Esophagus squamous epithelium (tissue), 5 donors: ENCODE measurements at regions not wholly inside any gene's neighbourhood (a gene's known extent, or its start where the extent isn't known, plus 50 kb on each side); places are given as distances from the start of the nearest gene placed in this dataset.

Experiments used
- DNase-seq: peaks from one replicate; lab custom pipeline; 2025; lab: John Stamatoyannopoulos, UW
- H3K27ac ChIP-seq, 4 donors: fragments of 200-600 bp; sonication (generic); one replicate each; pipeline ENCODE4 v1.5.1; 2016 to 2019; ENCODE audit warnings: mild to moderate bottlenecking in 1 of 4
- H3K27me3 ChIP-seq, 4 donors: fragments of 200-600 bp; sonication (generic); 1 replicate in 3 of 4; 2 replicates in 1 of 4; pipeline versions ENCODE4 v1.5.1 to v1.6.0; 2017 to 2021; ENCODE audit warnings: antibody characterized with exemption in 1 of 4
- H3K36me3 ChIP-seq, 3 donors: fragments of 200-600 bp; sonication (generic); one replicate each; pipeline ENCODE4 v1.5.1; 2016 to 2019
- H3K4me1 ChIP-seq, 3 donors: fragments of 200-600 bp; sonication (generic); one replicate each; pipeline ENCODE4 v1.5.1; 2017 to 2019
- H3K4me3 ChIP-seq, 4 donors: fragments of 200-600 bp; sonication (generic); 1 replicate in 3 of 4; 2 replicates in 1 of 4; pipeline ENCODE4 v1.5.1; 2016 to 2019; ENCODE audit warnings: mild to moderate bottlenecking in 2 of 4, moderate library complexity in 1 of 4
- H3K9me3 ChIP-seq, 3 donors: fragments of 200-600 bp; sonication (generic); one replicate each; pipeline ENCODE4 v1.5.1; 2016 to 2019
- POLR2A ChIP-seq, 4 donors: fragments of 450-650 bp; IDR thresholded peaks; one replicate each; pipeline ENCODE4 v1.6.1; 2017; ENCODE audit warnings: antibody characterized with exemption in 4 of 4, mild to moderate bottlenecking in 4 of 4, moderate library complexity in 3 of 4
- WGBS, 2 donors: methylation state at CpG; one replicate each; pipeline ENCODE4 v1.1.5; 2018; 5-methylcytosine and 5-hydroxymethylcytosine counted together
- intact Hi-C: fragments of 100-400 bp; cut with DNase I; formaldehyde crosslinking; loops from one replicate; pipeline ENCODE4 v1.15.0; 2022
- TF ChIP-seq, protein P1 (sequence below), 6 experiments: fragments of 450-650 bp in 4 of 6; fragments of 200-600 bp in 2 of 6; sonication (generic) in 2 of 6; IDR thresholded peaks; one replicate each; pipeline ENCODE4 v1.5.1; 2016 to 2019; ENCODE audit warnings: antibody characterized with exemption in 6 of 6, mild to moderate bottlenecking in 4 of 6, moderate library complexity in 4 of 6
- donor health status: DM: yes; HTN: yes; CAD: no.

DNA sequence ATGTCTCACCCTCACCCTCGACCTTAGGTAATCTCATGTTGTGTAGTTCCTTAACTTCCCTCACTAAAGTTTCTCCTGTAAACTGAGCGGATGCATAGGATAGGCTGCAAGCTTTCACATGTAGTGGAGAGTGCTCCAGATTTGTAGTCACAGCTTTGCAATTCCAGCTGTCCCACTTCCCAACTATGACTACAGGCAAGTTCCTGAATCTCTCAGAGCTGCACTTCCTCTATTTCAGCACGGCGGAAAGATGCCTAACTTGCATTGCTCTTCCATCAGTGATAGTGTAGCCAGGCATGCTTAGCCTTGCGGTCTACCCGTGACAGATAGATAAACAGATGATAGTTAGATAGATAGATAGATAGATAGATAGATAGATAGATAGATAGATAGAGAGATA is 183.1 kb upstream of the CCDC68 start:
- no peak overlapping the region for H3K27ac ChIP-seq
- no peaks in the 10 kb centered on the region for H3K4me1 ChIP-seq
- H3K9me3 ChIP-seq, result no peaks in the 10 kb centered on the region
- 83 to 84% methylated on average over 3 to 5 of the region's 6 CpGs for WGBS, 2 donors
- DNase-seq, result no peak
- no peak overlapping the region for H3K4me3 ChIP-seq
- intact Hi-C loops, result no loop called here
- no peaks in the 10 kb centered on the region for H3K27me3 ChIP-seq
- H3K36me3 ChIP-seq, result no peaks in the 10 kb centered on the region
- TF ChIP-seq POLR2A (IDR thresholded peaks at IDR 0.05), result no peak
- TF ChIP-seq, protein P1, sequence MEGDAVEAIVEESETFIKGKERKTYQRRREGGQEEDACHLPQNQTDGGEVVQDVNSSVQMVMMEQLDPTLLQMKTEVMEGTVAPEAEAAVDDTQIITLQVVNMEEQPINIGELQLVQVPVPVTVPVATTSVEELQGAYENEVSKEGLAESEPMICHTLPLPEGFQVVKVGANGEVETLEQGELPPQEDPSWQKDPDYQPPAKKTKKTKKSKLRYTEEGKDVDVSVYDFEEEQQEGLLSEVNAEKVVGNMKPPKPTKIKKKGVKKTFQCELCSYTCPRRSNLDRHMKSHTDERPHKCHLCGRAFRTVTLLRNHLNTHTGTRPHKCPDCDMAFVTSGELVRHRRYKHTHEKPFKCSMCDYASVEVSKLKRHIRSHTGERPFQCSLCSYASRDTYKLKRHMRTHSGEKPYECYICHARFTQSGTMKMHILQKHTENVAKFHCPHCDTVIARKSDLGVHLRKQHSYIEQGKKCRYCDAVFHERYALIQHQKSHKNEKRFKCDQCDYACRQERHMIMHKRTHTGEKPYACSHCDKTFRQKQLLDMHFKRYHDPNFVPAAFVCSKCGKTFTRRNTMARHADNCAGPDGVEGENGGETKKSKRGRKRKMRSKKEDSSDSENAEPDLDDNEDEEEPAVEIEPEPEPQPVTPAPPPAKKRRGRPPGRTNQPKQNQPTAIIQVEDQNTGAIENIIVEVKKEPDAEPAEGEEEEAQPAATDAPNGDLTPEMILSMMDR (IDR thresholded peaks at IDR 0.05), result no peak

DNA sequence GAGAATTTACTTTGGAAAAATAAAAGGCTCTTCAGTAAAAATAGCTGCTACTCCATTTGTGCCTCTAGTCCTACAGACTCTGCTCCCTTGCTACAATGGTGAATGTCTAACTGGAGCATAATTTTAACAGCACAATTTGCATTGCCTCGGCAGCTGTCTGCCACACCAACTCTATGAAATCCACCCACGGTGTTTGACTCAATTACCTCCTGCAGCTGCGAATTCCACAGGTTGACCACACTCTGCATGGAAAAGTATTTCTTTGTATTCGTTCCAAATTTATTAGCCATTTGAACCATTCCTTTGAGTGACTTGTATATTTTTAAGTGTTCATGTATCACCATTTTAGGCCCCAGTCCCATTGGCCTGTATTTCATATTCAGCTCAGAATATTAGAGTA is 182.1 kb upstream of the CCDC68 start:
- TF ChIP-seq POLR2A (IDR thresholded peaks at IDR 0.05), result no peak
- TF ChIP-seq, protein P1 (IDR thresholded peaks at IDR 0.05), result no peak
- Histone ChIP-seq H3K36me3 (no peaks in the 10 kb centered on the region), H3K9me3 (no peaks in the 10 kb centered on the region), H3K4me3 (no peak overlapping the region), H3K27me3 (no peaks in the 10 kb centered on the region), H3K27ac (no peak overlapping the region), H3K4me1 (no peaks in the 10 kb centered on the region)
- 65 to 66% methylated on average over 4 of the region's 4 CpGs for WGBS, 2 donors
- no peak for DNase-seq
- intact Hi-C loops, result no loop called here

DNA sequence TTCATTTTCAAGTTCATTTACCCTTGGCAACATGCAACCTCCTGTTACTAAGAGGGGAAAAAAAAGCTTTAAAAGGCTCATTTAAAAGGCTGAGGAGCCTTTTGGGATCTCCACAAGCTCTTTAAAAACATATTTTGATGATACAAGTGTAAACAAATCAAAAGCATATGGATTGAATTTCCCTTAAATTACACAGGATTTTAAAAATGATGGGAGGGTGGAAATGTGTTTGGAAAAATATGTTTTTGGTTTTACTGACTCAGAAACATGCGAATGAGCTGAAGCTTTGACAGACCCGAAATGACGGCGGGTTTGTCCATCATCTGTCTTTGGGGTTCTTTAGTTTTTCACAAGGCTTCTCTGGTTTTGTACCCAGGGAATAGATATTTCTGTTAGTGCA is 180.6 kb upstream of the CCDC68 start:
- TF ChIP-seq, protein P1 (IDR thresholded peaks at IDR 0.05), result no peak
- no peak for TF ChIP-seq POLR2A (IDR thresholded peaks at IDR 0.05)
- Histone ChIP-seq H3K4me3 (no peak overlapping the region), H3K4me1 (no peaks in the 10 kb centered on the region), H3K27me3 (no peaks in the 10 kb centered on the region), H3K9me3 (no peaks in the 10 kb centered on the region), H3K36me3 (no peaks in the 10 kb centered on the region), H3K27ac (no peak overlapping the region)
- DNase-seq, result no peak
- WGBS, 2 donors, result 68 to 76% methylated on average over 4 of the region's 4 CpGs
- intact Hi-C loops, result no loop called here

DNA sequence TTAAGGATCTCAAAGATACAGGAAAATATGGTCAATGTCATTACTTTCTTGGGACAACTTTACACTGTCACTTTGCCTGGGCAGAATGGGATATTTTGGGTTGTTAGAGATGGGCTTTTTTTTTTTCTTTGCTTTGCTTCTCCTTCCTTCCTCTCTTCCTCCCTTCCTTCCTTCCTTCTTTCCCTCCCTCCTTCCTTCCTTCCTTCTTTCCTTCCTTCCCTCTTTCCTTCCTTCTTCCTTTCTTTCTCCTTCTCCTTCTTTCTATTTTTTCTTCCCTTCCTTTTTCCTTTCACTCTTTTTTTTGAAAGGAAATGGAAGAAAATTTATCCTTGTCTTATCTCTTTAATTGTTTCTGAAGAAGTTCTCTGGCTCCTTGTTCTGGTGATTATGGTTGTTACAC is 180.0 kb upstream of the CCDC68 start:
- Histone ChIP-seq H3K9me3 (no peaks in the 10 kb centered on the region), H3K4me3 (no peak overlapping the region), H3K27ac (no peak overlapping the region), H3K27me3 (no peaks in the 10 kb centered on the region), H3K36me3 (no peaks in the 10 kb centered on the region), H3K4me1 (no peaks in the 10 kb centered on the region)
- intact Hi-C loops, result no loop called here
- TF ChIP-seq, protein P1 (IDR thresholded peaks at IDR 0.05), result no peak
- TF ChIP-seq POLR2A (IDR thresholded peaks at IDR 0.05), result no peak
- no peak for DNase-seq

DNA sequence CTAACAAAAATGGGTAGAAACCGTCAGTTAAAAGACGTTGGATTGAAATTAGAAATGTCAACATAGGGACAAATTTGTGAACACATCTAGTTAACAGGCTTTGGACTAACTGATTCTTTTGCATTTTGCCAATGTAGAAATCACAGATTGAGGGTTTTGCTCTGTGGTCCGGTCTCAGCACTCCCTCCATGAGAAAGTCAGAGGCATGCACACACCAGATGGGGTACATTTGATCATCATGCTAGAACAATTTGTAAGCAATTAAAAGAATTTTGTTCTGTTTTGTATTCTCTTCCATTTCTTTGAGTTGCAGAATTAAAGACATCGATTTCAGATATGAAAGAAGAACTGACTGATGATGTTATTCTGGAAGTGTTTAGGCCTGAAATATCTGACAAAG is 179.1 kb upstream of the CCDC68 start:
- TF ChIP-seq POLR2A (IDR thresholded peaks at IDR 0.05), result no peak
- TF ChIP-seq, protein P1 (IDR thresholded peaks at IDR 0.05), result no peak
- no peaks in the 10 kb centered on the region for H3K36me3 ChIP-seq
- H3K4me1 ChIP-seq, result no peaks in the 10 kb centered on the region
- no peaks in the 10 kb centered on the region for H3K27me3 ChIP-seq
- no peaks in the 10 kb centered on the region for H3K9me3 ChIP-seq
- H3K27ac ChIP-seq, result no peak overlapping the region
- no peak overlapping the region for H3K4me3 ChIP-seq
- DNase-seq, result no peak
- WGBS, 2 donors, result 72 to 83% methylated on average over 4 of the region's 4 CpGs
- intact Hi-C loops, result no loop called here
